IPS-18a (cell line): ENCODE measurements at regions not wholly inside any gene's neighbourhood (a gene's known extent, or its start where the extent isn't known, plus 50 kb on each side); places are given as distances from the start of the nearest gene placed in this dataset.
"Not testable (repeated sequence)": the region's sequence is repeated elsewhere in the genome, so short reads cannot be mapped to it uniquely, and the experiment has no call there.

Experiments
- H3K27ac ChIP-seq: one replicate; pipeline ENCODE4 v1.5.1; 2013; ENCODE audit warnings: low read length
- H3K27me3 ChIP-seq: one replicate; pipeline ENCODE4 v1.6.1; 2013; ENCODE audit warnings: mild to moderate bottlenecking, low read length; ENCODE audit not compliant: control insufficient read depth, insufficient read depth
- H3K36me3 ChIP-seq: one replicate; pipeline ENCODE4 v1.6.1; 2013; ENCODE audit warnings: low read depth, low read length; ENCODE audit not compliant: control insufficient read depth
- H3K4me1 ChIP-seq: one replicate; pipeline ENCODE4 v1.6.1; 2013; ENCODE audit warnings: low read depth, low read length; ENCODE audit not compliant: control insufficient read depth
- H3K4me3 ChIP-seq: one replicate; pipeline ENCODE4 v1.5.1; 2013; ENCODE audit warnings: low read length
- H3K9ac ChIP-seq: one replicate; pipeline ENCODE4 v1.6.1; 2013; ENCODE audit warnings: mild to moderate bottlenecking, low read length, moderate library complexity
- H3K9me3 ChIP-seq: one replicate; pipeline ENCODE4 v1.6.1; 2013; ENCODE audit warnings: low read depth, low read length; ENCODE audit not compliant: control insufficient read depth

GRCh38 chr4:17027495-17027894, 129.1 kb upstream of the LDB2 start:
- H3K4me3 ChIP-seq: no peak overlapping the region
- H3K27ac ChIP-seq: no peak overlapping the region
- peaks cover 6% of the 10 kb centered on the region for H3K4me1 ChIP-seq
- no peak overlapping the region for H3K9ac ChIP-seq
- H3K27me3 ChIP-seq: no peaks in the 10 kb centered on the region
- H3K36me3 ChIP-seq: no peaks in the 10 kb centered on the region
- no peaks in the 10 kb centered on the region for H3K9me3 ChIP-seq

- no peak overlapping the region for H3K4me3 ChIP-seq
- H3K9ac ChIP-seq: no peak overlapping the region
- H3K9me3 ChIP-seq: no peaks in the 10 kb centered on the region
- no peaks in the 10 kb centered on the region for H3K27me3 ChIP-seq
- no peaks in the 10 kb centered on the region for H3K36me3 ChIP-seq
- no peaks in the 10 kb centered on the region for H3K4me1 ChIP-seq
- H3K27ac ChIP-seq: no peak overlapping the region
These were observed 126.0 kb upstream of the LDB2 start for GRCh38 chr4:17024425-17024824.

GRCh38 chr4:17020901-17021300, 122.5 kb upstream of the LDB2 start:
- no peak overlapping the region for H3K27ac ChIP-seq
- H3K4me1 ChIP-seq: peaks cover 10% of the 10 kb centered on the region
- no peaks in the 10 kb centered on the region for H3K9me3 ChIP-seq
- no peak overlapping the region for H3K9ac ChIP-seq
- H3K4me3 ChIP-seq: no peak overlapping the region
- H3K36me3 ChIP-seq: no peaks in the 10 kb centered on the region
- H3K27me3 ChIP-seq: no peaks in the 10 kb centered on the region

GRCh38 chr4:17020451-17020850, 122.0 kb upstream of the LDB2 start:
- H3K9ac ChIP-seq: no peak overlapping the region
- no peaks in the 10 kb centered on the region for H3K9me3 ChIP-seq
- peaks cover 10% of the 10 kb centered on the region for H3K4me1 ChIP-seq
- no peak overlapping the region for H3K27ac ChIP-seq
- no peaks in the 10 kb centered on the region for H3K36me3 ChIP-seq
- no peak overlapping the region for H3K4me3 ChIP-seq
- no peaks in the 10 kb centered on the region for H3K27me3 ChIP-seq

GRCh38 chr4:17018621-17019020, 120.2 kb upstream of the LDB2 start:
- not testable (repeated sequence) for H3K27ac ChIP-seq, H3K4me3 ChIP-seq, H3K4me1 ChIP-seq, H3K9me3 ChIP-seq, H3K9ac ChIP-seq, H3K36me3 ChIP-seq, H3K27me3 ChIP-seq

GRCh38 chr4:17018013-17018412, 119.6 kb upstream of the LDB2 start:
- H3K4me3 ChIP-seq: no peak overlapping the region
- no peak overlapping the region for H3K9ac ChIP-seq
- no peak overlapping the region for H3K27ac ChIP-seq
- H3K36me3 ChIP-seq: no peaks in the 10 kb centered on the region
- peaks cover 10% of the 10 kb centered on the region for H3K4me1 ChIP-seq
- H3K9me3 ChIP-seq: no peaks in the 10 kb centered on the region
- no peaks in the 10 kb centered on the region for H3K27me3 ChIP-seq

GRCh38 chr4:17013382-17014006, 115.0 kb upstream of the LDB2 start:
- H3K36me3 ChIP-seq: no peaks in the 10 kb centered on the region
- H3K9me3 ChIP-seq: no peaks in the 10 kb centered on the region
- no peaks in the 10 kb centered on the region for H3K27me3 ChIP-seq
- no peak overlapping the region for H3K9ac ChIP-seq
- no peak overlapping the region for H3K27ac ChIP-seq
- no peak overlapping the region for H3K4me3 ChIP-seq
- H3K4me1 ChIP-seq: peaks cover 10% of the 10 kb centered on the region

GRCh38 chr4:17012451-17012850, 114.0 kb upstream of the LDB2 start:
- Histone ChIP-seq H3K27ac (no peak overlapping the region), H3K4me3 (no peak overlapping the region), H3K36me3 (no peaks in the 10 kb centered on the region), H3K9me3 (no peaks in the 10 kb centered on the region), H3K9ac (no peak overlapping the region), H3K27me3 (no peaks in the 10 kb centered on the region), H3K4me1 (peaks cover 5% of the 10 kb centered on the region)

- no peak overlapping the region for H3K4me3 ChIP-seq
- H3K9me3 ChIP-seq: no peaks in the 10 kb centered on the region
- H3K9ac ChIP-seq: no peak overlapping the region
These were observed 112.1 kb upstream of the LDB2 start for GRCh38 chr4:17010426-17011087.

GRCh38 chr4:17009871-17010367, 111.5 kb upstream of the LDB2 start:
- H3K27ac ChIP-seq: no peak overlapping the region
- H3K4me3 ChIP-seq: no peak overlapping the region
- H3K27me3 ChIP-seq: no peaks in the 10 kb centered on the region
- no peak overlapping the region for H3K9ac ChIP-seq
- H3K4me1 ChIP-seq: peaks cover 13% of the 10 kb centered on the region
- H3K36me3 ChIP-seq: peaks cover 4% of the 10 kb centered on the region
- H3K9me3 ChIP-seq: no peaks in the 10 kb centered on the region

More at GRCh38 chr4:17010426-17011087, 112.1 kb upstream of the LDB2 start:
- peaks cover 8% of the 10 kb centered on the region for H3K4me1 ChIP-seq
- H3K36me3 ChIP-seq: no peaks in the 10 kb centered on the region
- no peaks in the 10 kb centered on the region for H3K27me3 ChIP-seq
- no peak overlapping the region for H3K27ac ChIP-seq

GRCh38 chr4:17008834-17009345, 110.4 kb upstream of the LDB2 start:
- Histone ChIP-seq H3K27me3 (no peaks in the 10 kb centered on the region), H3K9me3 (no peaks in the 10 kb centered on the region), H3K36me3 (peaks cover 14% of the 10 kb centered on the region), H3K9ac (no peak overlapping the region), H3K4me1 (peaks cover 20% of the 10 kb centered on the region), H3K4me3 (no peak overlapping the region), H3K27ac (no peak overlapping the region)
